GM21360 (cell line): ENCODE measurements at regions not wholly inside any gene's neighbourhood (a gene's known extent, or its start where the extent isn't known, plus 50 kb on each side); places are given as distances from the start of the nearest gene placed in this dataset.
"Not testable (repeated sequence)": the region's sequence is repeated elsewhere in the genome, so short reads cannot be mapped to it uniquely, and the experiment has no call there.

Experiments
- ATAC-seq: cut with Tn5 transposase; IDR thresholded peaks from one replicate; pipeline ENCODE4 v1.9.1; 2021; ENCODE audit warnings: mild to moderate bottlenecking, moderate library complexity; ENCODE audit not compliant: unreplicated experiment

DNA sequence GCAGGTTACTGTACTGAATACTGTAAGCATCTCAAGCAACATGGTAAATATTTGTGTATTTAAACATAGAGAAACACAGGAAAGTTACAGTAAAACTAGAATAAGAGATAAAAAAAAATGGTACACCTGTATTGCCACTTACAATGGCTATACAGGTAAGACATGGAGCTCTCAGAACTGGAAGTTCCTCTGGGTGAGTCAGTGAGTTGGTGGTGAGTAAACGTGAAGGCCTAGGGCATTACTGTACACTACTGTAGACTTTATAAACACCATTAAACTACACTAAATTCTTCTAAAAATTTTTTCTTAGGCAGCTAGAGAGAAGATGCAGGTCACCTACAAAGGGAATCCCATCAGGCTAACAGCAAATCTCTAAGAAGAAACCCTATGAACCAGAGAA lies 872.9 kb downstream of the TAF11L14 start:
- ATAC-seq: no peak

- ATAC-seq: no peak
Observed at GRCh38 chr5:18517641-18518380, 883.6 kb downstream of the TAF11L14 start.

DNA sequence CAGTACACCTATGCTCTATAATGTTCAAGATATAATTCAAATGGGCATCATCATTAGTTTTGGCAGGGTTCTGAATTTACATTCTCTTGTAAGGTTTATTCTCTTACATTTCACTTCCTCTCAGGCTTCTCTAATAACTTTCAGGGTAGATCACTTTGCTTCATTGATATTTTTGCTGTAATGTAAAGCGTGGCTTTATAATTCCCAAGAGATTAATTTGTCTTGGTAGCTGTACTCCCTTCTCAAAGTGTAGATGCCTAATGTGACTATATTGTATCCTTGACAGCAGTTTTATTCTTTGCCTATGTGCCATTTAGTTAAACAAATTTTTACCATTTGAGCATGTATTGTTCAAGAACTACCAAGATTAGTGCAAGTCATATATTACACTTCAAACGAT lies 889.1 kb downstream of the TAF11L14 start:
- no peak for ATAC-seq

- ATAC-seq: no peak
Observed at GRCh38 chr5:18526792-18527405, 892.6 kb downstream of the TAF11L14 start.

DNA sequence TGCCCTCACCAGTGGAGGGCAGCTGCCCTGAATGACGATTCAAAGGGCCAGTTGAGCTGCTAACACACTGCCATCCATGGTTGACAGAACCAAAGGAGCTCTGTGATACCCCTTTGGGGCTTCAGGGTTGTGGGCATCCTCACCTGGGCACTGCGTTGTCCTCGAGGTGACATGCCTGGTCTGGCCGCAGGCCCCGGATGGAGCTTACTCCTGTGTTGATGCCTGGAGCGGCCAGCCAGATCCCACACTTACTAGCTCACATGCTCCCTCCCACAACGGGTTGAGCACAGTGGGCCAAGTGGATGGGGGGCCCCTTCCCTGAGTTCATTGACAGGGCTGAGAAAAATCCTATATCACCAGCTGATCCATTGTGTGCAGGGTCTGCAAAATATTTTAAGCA lies 898.9 kb downstream of the TAF11L14 start:
- no peak for ATAC-seq

- ATAC-seq: no peak
Observed at GRCh38 chr5:18534119-18534518, 899.9 kb downstream of the TAF11L14 start.

DNA sequence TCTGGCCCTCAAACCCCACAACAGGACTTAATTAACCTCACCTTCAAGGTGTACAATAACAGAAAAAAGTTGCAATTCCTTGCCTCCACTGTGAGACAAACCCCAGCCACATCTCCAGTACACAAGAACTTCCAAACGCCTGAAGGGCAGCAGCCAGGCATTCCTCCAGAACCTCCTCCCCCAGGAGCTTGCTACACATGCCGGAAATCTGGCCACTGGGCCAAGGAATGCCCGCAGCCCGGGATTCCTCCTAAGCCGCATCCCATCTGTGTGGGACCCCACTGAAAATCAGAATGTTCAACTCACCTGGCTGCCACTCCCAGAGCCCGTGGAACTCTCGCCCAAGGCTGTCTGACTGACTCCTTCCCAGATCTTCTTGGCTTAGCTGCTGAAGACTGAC lies 901.5 kb downstream of the TAF11L14 start:
- not testable (repeated sequence) for ATAC-seq

GRCh38 chr5:18544421-18544820 lies 910.2 kb downstream of the TAF11L14 start:
- ATAC-seq: no peak

- ATAC-seq: no peak
Observed at GRCh38 chr5:18546591-18546990, 912.3 kb downstream of the TAF11L14 start.

DNA sequence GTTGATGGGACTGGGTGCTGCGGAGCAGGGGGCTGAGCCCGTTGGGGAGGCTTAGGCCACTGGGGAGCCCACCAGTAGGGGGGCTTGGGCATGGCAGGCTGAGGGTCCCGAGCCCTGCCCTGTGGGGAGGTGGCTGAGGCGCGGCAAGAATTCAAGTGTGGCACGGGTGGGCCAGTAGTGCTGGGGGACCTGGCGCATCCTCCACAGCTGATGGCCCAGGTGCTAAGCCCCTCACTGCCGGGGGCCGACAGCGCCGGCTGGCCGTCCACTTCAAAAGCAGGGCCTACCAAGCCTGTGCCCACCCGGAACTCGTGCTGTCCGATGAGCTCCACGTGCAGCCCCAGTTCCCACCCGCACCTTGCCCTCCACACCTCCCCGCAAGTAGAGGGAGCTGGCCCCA lies 917.5 kb downstream of the TAF11L14 start:
- ATAC-seq: no peak

DNA sequence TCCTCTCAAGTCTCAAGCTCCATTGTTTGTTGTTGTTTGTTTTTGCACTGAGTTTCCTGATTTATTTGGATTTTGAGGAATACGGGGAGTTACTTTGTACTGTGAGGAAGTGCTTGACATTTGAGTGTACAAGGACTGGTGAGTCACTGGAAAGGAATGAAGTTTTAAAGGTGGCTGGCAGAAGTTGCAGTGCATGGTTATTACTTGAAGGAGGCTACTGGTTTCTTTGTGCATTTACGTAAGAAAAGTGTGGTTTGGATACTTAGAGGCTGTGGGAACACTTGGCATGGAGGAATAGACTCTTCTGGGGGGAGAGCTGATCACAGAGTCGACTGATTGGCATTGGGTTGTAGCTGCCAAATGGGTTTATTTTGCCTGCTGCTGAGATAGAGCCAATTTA lies 919.0 kb downstream of the TAF11L14 start:
- ATAC-seq: no peak

- ATAC-seq: no peak
Observed at GRCh38 chr5:18560602-18561001, 926.3 kb downstream of the TAF11L14 start.

GRCh38 chr5:18563853-18564252 lies 929.6 kb downstream of the TAF11L14 start:
- no peak for ATAC-seq

DNA sequence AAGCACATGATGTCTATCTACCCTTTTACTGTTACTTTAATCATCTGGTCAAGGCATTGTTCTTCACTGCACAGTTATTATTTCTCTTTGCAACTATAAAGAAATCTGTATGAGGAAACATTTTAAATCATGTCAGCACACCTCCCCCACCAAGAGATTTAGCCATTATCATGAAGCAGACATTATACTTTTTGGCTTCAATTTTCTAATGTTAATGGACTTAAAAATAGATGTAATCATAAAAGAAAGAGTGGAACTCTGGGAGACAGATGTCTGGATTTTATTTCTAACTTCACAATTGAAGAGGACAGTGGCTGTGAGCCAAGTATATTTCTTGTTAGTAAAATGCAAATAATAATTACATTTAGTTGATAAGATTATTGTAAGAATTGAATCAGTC lies 932.4 kb downstream of the TAF11L14 start:
- ATAC-seq: no peak

DNA sequence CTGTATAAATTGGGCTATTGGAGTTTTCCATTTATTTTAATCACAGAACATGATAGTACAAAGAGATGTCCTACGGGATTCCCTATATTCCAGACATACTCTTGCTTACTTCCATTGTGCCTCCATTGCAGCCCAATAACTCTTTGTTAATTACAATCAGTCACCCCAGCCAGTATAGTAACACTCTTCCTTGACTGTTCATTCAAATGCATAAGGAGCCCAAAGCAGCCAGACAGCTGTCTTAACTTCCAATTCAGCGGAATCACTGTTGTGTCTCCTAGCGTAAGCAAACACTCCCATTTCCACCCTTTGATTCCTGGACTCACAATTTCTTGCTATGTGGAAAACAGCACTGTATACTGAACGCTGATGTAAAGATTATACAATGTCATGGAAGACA lies 942.3 kb downstream of the TAF11L14 start:
- no peak for ATAC-seq

DNA sequence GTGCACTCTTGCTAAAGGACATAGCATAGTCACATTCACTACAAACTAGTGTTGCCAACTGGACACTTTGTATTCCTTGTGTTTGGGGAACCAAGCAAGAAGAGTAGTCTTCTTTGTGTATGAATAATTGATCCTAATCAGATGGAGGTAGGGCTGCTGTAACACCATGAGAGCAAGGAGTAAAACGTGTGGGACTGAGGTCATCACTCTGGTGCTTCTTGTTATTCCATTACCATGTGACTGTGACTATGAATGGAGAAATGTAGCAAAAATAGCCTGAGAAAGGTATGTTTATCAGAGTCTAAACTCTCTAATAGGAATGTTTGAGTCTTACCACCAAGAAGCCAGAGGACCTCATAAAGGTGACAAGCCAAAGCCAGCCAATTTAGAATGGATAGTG lies 966.9 kb downstream of the TAF11L14 start:
- ATAC-seq: no peak

GRCh38 chr5:18602402-18602801 lies 968.1 kb downstream of the TAF11L14 start:
- ATAC-seq: no peak

DNA sequence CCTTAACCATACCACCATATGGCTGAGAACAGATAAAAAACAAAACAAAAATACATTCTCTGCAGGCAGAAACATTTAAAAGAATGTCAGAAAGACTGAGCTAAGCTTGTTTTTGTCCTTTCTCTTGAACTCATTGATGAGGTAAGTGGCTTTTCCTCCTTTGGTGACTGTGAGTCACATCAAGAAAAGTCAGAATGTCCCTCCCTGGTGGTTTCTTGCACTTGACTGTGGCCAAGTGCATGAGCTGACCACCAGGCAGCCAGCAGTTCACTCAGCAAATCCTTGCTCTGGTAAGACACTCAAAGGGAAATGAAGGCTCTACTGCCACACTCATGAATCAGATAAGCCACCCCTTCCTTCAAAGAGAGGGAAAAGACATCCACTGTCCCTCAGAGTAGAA lies 970.9 kb downstream of the TAF11L14 start:
- no peak for ATAC-seq

GRCh38 chr5:18607570-18607969 lies 973.3 kb downstream of the TAF11L14 start:
- no peak for ATAC-seq

- not testable (repeated sequence) for ATAC-seq
Observed at GRCh38 chr5:18617191-18617590, 982.9 kb downstream of the TAF11L14 start.

DNA sequence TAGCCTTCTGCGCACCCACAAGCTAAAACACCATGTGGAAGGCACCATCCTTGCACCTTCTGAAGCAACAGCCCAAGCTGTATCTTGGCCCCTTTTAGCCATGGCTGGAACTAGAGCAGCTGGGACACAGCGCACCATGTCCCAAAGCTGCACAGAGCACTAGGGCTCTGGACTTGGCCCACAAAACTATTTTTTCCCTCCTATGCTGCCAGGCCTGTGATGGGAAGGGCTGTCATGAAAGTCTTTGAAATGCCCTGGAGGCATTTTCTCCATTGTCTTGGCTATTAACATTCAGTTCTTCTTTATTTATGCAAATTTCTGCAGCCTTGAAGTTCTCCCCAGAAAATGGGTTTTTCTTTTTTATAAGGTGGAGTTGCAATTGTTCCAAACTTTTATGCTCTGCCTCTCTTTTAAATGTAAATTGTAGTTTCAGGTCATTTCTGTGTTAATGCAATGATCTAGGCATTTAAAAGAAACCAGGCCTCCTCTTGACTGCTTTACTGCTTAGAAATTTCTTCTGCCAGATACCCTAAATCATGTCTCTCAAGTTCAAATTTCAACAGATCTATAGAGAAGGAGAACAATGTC lies 996.3 kb downstream of the TAF11L14 start:
- ATAC-seq: no peak
